ENCODE measurements at regions not wholly inside any gene's neighbourhood (a gene's known extent, or its start where the extent isn't known, plus 50 kb on each side); places are given as distances from the start of the nearest gene placed in this dataset.

DNA sequence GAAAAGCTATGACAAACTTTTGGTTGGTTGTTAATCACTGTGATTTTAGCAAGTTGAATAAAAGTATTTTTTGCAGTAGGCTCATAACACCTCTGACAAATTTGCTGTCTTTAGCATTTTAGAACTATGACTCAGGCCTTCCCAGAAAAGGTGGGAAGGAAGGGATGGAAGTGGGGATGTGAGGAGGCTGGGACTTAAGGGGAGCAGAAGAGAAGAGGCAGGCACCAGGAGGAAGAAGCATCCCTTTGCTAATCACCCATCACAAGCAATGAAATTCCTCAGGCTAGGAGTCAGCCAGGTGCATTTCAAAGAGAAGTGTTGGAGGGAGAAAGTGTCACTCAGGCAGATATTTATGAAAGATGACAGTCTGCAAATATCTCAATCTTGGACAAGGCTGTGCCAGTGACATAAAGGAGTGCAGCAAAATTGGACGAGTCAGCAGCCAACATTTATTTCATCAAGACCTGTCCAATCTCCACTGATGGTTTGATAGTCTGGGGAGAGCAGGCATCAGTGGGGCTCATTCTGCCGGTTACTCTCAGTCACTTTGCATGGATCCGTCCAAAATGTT, 337.3 kb upstream of the ARRDC4 start:
- no peak for TF ChIP-seq CTCF (IDR thresholded peaks at IDR 0.05; ENCODE audit: poor library complexity)
- TF ChIP-seq EZH2phosphoT487 (IDR thresholded peaks at IDR 0.05; ENCODE audit: low read depth, severe bottlenecking, unreplicated experiment) = no peak
